ENCODE measurements at regions not wholly inside any gene's neighbourhood (a gene's known extent, or its start where the extent isn't known, plus 50 kb on each side); places are given as distances from the start of the nearest gene placed in this dataset.

- DNase-seq, result no peak
Measured at GRCh38 chr1:184919892-184920291, 54.4 kb downstream of the NIBAN1 start.

GRCh38 chr1:184915463-184916090 lies 58.7 kb downstream of the NIBAN1 start:
- DNase-seq, result no peak

DNA sequence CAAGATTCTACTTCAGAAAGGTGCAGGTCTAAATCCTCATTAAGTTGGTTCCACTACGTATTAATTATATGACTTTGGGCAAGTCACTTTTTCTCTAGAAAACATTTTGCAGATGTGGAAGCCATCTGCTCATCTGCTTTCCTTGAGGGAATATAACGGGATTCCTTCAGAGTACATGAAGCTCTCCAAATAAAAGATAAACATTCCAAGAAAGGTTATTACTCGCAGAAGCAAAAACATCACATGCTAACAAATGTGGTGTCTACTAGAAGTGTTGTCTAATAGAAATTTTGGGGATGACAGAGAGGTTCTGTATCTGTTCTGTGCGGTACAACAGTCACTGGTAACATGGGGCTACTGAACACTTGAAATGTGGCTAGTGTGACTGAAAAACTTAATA lies 60.2 kb downstream of the NIBAN1 start:
- no peak for DNase-seq

DNA sequence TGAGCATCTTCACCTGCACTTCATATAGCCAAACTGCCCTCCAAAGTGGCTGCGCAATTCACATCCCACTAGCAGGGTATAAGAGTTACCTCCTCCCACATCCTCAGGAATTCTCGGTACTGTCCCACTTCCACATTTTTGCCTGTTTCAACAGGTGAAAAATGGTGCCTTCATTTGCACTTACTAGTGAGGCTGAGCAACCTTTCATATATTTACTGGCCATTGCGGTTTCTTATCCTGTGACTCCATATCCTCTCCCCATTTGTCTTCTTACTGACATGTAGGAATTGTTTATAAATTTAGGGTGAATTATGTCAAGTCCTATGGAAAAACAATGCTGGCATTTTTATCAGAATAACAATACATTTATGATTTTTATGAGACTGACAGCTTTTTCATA lies 61.9 kb downstream of the NIBAN1 start:
- no peak for DNase-seq

DNA sequence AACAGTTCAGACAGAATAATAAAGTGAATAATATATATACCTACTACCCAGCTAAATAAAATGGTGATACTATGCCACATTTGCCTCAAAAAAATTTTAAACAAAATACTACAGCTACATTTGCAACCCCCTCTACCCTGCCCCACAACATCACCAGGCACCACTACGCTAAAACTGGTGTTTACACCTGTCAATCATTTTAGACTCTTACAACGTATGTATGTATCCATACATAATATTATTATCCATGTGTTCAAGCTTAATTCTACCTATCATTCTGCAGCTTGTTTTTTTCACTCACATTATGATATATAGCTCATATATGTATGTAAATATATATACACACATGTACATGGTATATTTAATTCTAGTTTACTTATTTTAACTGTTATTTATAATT lies 62.5 kb downstream of the NIBAN1 start:
- no peak for DNase-seq

DNA sequence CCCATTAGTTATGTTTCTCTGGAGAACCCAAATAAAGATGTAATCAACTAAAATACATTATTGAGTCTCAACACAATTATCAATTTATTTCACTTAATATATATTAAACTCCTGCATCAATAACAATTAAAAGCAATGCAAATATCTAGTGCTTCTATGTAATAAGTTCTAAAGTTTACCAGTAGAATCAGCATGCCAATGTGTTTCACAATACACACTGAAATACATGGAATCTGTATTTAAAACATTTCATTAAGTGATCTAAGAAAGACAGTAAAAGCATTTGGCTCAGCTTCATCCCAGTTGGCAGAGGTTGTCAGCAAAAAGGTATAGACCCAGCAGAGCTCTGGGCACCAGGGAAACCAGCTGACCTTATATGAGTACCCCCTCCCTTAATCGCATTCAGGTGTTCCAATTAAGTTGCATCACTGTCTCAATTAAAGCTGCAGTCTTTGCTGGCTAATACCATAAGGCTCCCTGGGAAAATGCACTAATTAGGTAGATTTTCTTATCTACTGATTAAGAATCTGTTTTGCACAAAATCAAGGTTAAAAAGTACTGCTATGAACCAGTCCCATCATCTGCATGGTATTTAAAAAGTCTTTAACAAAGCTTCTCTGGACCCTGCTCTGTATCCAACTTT lies 63.1 kb downstream of the NIBAN1 start:
- no peak for DNase-seq

- no peak for DNase-seq
Measured at GRCh38 chr1:184910691-184911091, 63.6 kb downstream of the NIBAN1 start.

DNA sequence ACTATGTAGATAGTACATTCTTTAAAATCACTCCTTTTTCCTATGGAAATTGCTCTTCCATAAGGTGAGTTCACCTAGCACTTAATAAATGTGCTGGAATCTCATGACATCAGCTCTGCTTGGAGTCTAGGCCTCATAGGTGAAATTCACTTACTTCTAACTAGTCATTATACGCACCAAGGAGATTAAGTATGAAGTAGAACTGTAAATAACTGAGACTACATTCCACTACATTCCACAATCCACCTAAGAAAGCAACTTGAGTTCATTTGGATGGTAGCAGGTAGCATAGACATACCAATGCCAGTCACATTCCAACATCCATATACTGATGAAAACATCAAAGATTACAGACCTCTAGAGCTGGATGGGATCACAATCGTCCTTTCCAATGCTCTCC lies 64.3 kb downstream of the NIBAN1 start:
- DNase-seq, result no peak

GRCh38 chr1:184909019-184909418 lies 65.3 kb downstream of the NIBAN1 start:
- no peak for DNase-seq

DNA sequence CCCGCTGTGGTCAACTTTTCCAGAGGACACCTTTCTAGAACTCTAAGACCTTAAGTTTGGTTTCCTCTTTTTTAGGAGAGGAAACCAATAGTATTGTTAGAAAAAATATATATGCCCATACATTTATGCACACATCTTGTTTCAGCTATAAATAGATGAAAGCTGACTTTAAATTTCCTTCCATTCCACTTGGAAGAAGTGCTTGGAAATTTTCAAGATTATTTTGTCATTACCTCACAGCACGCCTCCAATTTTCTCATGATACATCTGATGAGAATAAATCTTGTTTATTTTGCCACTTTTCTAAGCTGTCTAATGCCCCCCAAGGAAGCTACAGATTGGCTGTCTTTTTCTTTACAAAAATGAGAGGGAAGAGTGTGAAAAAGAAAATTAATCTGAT lies 65.8 kb downstream of the NIBAN1 start:
- DNase-seq, result no peak

GRCh38 chr1:184907500-184907899 lies 66.8 kb downstream of the NIBAN1 start:
- no peak for DNase-seq

- no peak for DNase-seq
Measured at GRCh38 chr1:184906761-184907160, 67.5 kb downstream of the NIBAN1 start.

GRCh38 chr1:184905601-184906322 lies 68.5 kb downstream of the NIBAN1 start:
- DNase-seq, result no peak

GRCh38 chr1:184903111-184903692 lies 71.1 kb downstream of the NIBAN1 start:
- no peak for DNase-seq

DNA sequence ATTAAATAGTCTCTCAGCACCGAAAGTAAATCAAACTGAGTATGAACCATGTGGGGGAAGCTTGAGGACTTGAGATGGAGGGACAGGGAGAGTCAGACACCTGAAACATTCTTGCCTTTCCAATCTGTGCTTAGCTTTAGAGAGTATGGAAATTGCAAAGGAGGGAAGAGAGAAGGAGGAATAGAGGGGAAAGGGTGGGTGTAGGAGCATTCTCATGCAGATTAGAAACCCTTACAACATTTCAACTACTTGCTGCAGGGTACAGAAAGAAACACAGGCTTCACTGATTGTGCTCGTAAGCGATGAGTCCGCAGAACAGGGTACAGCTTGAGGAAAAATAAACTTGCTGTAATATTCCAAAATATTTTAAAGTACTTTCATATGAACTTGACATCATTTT lies 73.8 kb downstream of the NIBAN1 start:
- DNase-seq, result no peak

GRCh38 chr1:184896000-184896399 lies 78.3 kb downstream of the NIBAN1 start:
- no peak for DNase-seq

- no peak for DNase-seq
Measured at GRCh38 chr1:184895086-184895485, 79.2 kb downstream of the NIBAN1 start.

DNA sequence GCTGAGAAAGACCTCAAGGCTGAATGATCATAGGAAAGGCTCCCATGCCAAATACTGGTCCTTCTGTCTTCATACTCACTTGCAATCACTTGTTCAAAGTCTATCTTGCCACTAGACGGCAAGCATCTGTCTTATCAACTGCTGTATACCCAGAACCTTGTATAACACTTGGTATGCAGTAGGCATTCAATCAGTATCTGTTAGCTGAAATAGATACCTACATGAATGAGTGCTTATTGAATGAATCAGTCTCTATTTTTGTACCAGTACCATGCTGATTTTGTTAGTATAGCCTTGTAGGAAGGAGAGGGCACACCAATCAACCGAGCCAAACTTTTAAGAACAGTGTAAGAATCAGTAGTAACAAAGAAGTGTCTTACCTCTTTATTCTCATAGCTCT lies 80.6 kb downstream of the NIBAN1 start:
- no peak for DNase-seq

GRCh38 chr1:184892116-184892515 lies 82.2 kb downstream of the NIBAN1 start:
- DNase-seq, result no peak

GRCh38 chr1:184891440-184891839 lies 82.9 kb downstream of the NIBAN1 start:
- no peak for DNase-seq

DNA sequence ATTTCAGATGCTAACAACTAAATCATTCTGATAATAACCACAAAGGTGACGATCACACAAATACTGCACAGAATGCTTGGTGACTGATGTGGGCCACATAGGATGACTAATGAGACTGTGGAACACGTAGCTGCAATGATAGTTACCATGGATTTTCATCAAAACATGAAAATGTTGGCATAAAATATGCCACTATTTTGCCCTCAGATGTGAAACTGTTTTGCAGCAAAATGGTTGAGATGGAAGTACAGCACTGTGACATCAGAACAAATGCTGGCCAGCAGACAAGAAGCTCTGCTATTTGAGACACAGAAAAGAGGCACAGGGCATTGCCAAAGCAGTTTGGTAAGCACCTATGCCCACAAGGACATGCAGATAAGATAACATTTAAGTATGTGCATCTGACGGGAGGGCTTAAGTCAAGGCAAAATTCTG lies 83.8 kb downstream of the NIBAN1 start:
- DNase-seq, result no peak

- no peak for DNase-seq
Measured at GRCh38 chr1:184889902-184890301, 84.4 kb downstream of the NIBAN1 start.

DNA sequence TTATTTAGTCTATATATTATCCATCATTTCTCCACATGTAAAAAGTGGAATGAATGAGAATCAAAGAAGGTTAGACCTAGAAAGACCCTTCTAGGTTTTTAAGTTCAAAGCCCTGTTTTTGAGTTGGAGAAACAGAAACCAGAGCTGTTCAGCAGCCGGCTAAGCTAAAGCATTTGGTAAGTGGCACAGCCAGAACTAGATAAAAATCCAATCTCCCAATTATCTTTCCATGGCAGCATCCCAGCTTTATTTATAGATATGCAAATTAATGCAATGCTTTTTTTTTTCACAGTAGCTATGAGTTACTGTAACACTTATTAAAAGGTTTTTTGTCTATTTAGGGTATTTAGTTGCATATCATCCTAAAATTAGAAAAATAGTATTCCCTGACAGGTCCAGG lies 85.1 kb downstream of the NIBAN1 start:
- no peak for DNase-seq

GRCh38 chr1:184888505-184888904 lies 85.8 kb downstream of the NIBAN1 start:
- DNase-seq, result no peak

All from GOT3 (cell line).